Kidney (tissue), 13 donors: ENCODE measurements at regions not wholly inside any gene's neighbourhood (a gene's known extent, or its start where the extent isn't known, plus 50 kb on each side); places are given as distances from the start of the nearest gene placed in this dataset.

ENCODE experiments used
- DNase-seq, 5 donors: peaks; one replicate each; pipeline ENCODE4 v3.0.0-alpha.2; 2013 to 2020
- FAIRE-seq: peaks from 2 replicates; lab custom pipeline; 2012; peaks lifted over from hg19 to GRCh38; lab: Jason Lieb, UNC
- H3K27ac ChIP-seq, 2 donors: one replicate each; pipeline ENCODE4 v1.7.0; 2013; ENCODE audit warnings: low read depth in 2 of 2, low read length in 2 of 2, inconsistent platforms in 1 of 2
- H3K27me3 ChIP-seq: one replicate; pipeline ENCODE4 v1.7.1; 2013; ENCODE audit warnings: low read length, inconsistent platforms; ENCODE audit not compliant: control insufficient read depth, insufficient read depth
- H3K36me3 ChIP-seq, 3 donors: one replicate each; pipeline versions ENCODE4 v1.7.0 to v1.7.1; 2013; ENCODE audit warnings: low read length in 3 of 3, control low read depth in 1 of 3, inconsistent platforms in 1 of 3; ENCODE audit not compliant: insufficient read depth in 3 of 3, control insufficient read depth in 2 of 3
- H3K4me1 ChIP-seq, 3 donors: one replicate each; pipeline versions ENCODE4 v1.7.0 to v1.7.1; 2013; ENCODE audit warnings: low read length in 3 of 3, inconsistent platforms in 1 of 3, low read depth in 1 of 3; ENCODE audit not compliant: control insufficient read depth in 2 of 3, insufficient read depth in 2 of 3
- H3K4me3 ChIP-seq, 3 donors: one replicate each; pipeline versions ENCODE4 v1.7.0 to v1.8.1; 2013; ENCODE audit warnings: low read length in 3 of 3, control low read depth in 1 of 3, inconsistent platforms in 1 of 3
- H3K9ac ChIP-seq, 3 donors: one replicate each; pipeline versions ENCODE4 v1.7.0 to v1.7.1; 2013; ENCODE audit warnings: low read length in 3 of 3, control low read depth in 1 of 3, inconsistent platforms in 1 of 3
- H3K9me3 ChIP-seq, 3 donors: one replicate each; pipeline versions ENCODE4 v1.7.0 to v1.7.1; 2013; ENCODE audit warnings: low read length in 3 of 3, control low read depth in 1 of 3, inconsistent platforms in 1 of 3; ENCODE audit not compliant: control insufficient read depth in 2 of 3, insufficient read depth in 1 of 3
- intact Hi-C: fragments of 100-400 bp; cut with DNase I; formaldehyde crosslinking; loops from one replicate; pipeline ENCODE4 v1.11.1; 2022
- TF ChIP-seq, protein P1 (sequence below): IDR thresholded peaks from 3 replicates; pipeline ENCODE4 v1.5.1; 2012; ENCODE audit warnings: mild to moderate bottlenecking, moderate library complexity, borderline replicate concordance; ENCODE audit not compliant: insufficient read depth; ENCODE audit errors: extremely low read depth
- donor health status: control.
- donor health status: control.
- donor health status: control.
- donor health status: control.
- donor health status: control.
- donor health status: DM: yes; HTN: yes; CAD: no.
- donor health status: Normal renal cell carcinoma (clear cell type).

DNA sequence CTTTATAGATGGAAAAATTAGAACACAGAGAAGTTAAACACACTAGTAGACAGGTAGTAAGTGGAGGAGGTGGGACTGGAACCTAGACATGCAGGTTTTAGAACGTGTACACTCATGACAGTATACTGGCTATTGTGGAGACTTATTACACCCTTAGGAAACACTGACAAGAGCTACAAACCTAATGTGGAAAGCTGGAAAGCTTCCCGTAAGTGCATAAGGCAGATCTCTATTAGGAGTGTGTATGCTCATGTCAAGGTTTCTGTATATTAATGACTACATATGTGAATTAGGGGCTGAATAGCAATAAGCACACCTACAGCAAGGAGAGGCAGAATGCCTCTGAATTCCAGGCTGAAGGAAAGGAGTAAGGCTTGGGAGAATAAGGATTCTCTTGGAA is 82.6 kb upstream of the SLC24A5 start:
- Histone ChIP-seq H3K4me1 (no peaks in the 10 kb centered on the region), H3K27me3 (no peaks in the 10 kb centered on the region), H3K9ac (no peak overlapping the region), H3K36me3 (no peaks in the 10 kb centered on the region), H3K27ac (no peak overlapping the region), H3K9me3 (no peaks in the 10 kb centered on the region), H3K4me3 (no peak overlapping the region)
- TF ChIP-seq, protein P1, sequence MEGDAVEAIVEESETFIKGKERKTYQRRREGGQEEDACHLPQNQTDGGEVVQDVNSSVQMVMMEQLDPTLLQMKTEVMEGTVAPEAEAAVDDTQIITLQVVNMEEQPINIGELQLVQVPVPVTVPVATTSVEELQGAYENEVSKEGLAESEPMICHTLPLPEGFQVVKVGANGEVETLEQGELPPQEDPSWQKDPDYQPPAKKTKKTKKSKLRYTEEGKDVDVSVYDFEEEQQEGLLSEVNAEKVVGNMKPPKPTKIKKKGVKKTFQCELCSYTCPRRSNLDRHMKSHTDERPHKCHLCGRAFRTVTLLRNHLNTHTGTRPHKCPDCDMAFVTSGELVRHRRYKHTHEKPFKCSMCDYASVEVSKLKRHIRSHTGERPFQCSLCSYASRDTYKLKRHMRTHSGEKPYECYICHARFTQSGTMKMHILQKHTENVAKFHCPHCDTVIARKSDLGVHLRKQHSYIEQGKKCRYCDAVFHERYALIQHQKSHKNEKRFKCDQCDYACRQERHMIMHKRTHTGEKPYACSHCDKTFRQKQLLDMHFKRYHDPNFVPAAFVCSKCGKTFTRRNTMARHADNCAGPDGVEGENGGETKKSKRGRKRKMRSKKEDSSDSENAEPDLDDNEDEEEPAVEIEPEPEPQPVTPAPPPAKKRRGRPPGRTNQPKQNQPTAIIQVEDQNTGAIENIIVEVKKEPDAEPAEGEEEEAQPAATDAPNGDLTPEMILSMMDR = no peak
- FAIRE-seq = no peak
- DNase-seq = no peak
- intact Hi-C loops = no loop called here

GRCh38 chr15:48040166-48040817 is 80.5 kb upstream of the SLC24A5 start:
- H3K27me3 ChIP-seq = no peaks in the 10 kb centered on the region
- H3K9me3 ChIP-seq = no peaks in the 10 kb centered on the region
- H3K4me3 ChIP-seq = no peak overlapping the region
- H3K9ac ChIP-seq = no peak overlapping the region
- TF ChIP-seq, protein P1 = no peak
- DNase-seq (no peak), FAIRE-seq (no peak)
- H3K4me1 ChIP-seq = no peaks in the 10 kb centered on the region
- intact Hi-C loops = no loop called here
- H3K36me3 ChIP-seq = no peaks in the 10 kb centered on the region
- H3K27ac ChIP-seq = no peak overlapping the region

GRCh38 chr15:48041454-48041853 is 79.3 kb upstream of the SLC24A5 start:
- TF ChIP-seq, protein P1 = no peak
- no peaks in the 10 kb centered on the region for H3K9me3 ChIP-seq
- DNase-seq (no peak), FAIRE-seq (no peak)
- H3K9ac ChIP-seq = no peak overlapping the region
- no peak overlapping the region for H3K27ac ChIP-seq
- no peaks in the 10 kb centered on the region for H3K27me3 ChIP-seq
- intact Hi-C loops = no loop called here
- H3K36me3 ChIP-seq = no peaks in the 10 kb centered on the region
- H3K4me3 ChIP-seq = no peak overlapping the region
- no peaks in the 10 kb centered on the region for H3K4me1 ChIP-seq
